PFSK-1 (cell line): ENCODE measurements at regions not wholly inside any gene's neighbourhood (a gene's known extent, or its start where the extent isn't known, plus 50 kb on each side); places are given as distances from the start of the nearest gene placed in this dataset.
A peak's percentile ranks its signal among the peaks of the same experiment; 100 is the strongest.

ENCODE experiments used
- FOXP2 ChIP-seq: optimal IDR thresholded peaks from 2 replicates; pipeline ENCODE3; 2011; ENCODE audit warnings: borderline replicate concordance, control low read depth, inconsistent platforms; ENCODE audit not compliant: insufficient read depth; ENCODE audit errors: extremely low read length, extremely low read depth
- POLR2AphosphoS5 ChIP-seq: IDR thresholded peaks from 2 replicates; pipeline ENCODE4 v1.6.1; 2012; ENCODE audit warnings: low read depth, mild to moderate bottlenecking, control low read depth, low read length, moderate library complexity
- SIN3A ChIP-seq: IDR thresholded peaks from 2 replicates; pipeline ENCODE4 v1.6.1; 2012; ENCODE audit warnings: mild to moderate bottlenecking, low read length, moderate library complexity, borderline replicate concordance; ENCODE audit not compliant: insufficient read depth
- TAF1 ChIP-seq: IDR thresholded peaks from 2 replicates; pipeline ENCODE4 v1.6.1; 2012; ENCODE audit warnings: low read length, control low read depth, borderline replicate concordance; ENCODE audit not compliant: insufficient read depth
- TF ChIP-seq, protein P1 (sequence below), 2 experiments: IDR thresholded peaks; 2 replicates each; pipeline versions ENCODE4 v1.6.1 to v1.8.0; 2011 to 2012; ENCODE audit warnings: low read depth in 2 of 2, low read length in 2 of 2, control low read depth in 1 of 2, inconsistent platforms in 1 of 2, mild to moderate bottlenecking in 1 of 2, moderate library complexity in 1 of 2; ENCODE audit not compliant: insufficient read depth in 1 of 2

DNA sequence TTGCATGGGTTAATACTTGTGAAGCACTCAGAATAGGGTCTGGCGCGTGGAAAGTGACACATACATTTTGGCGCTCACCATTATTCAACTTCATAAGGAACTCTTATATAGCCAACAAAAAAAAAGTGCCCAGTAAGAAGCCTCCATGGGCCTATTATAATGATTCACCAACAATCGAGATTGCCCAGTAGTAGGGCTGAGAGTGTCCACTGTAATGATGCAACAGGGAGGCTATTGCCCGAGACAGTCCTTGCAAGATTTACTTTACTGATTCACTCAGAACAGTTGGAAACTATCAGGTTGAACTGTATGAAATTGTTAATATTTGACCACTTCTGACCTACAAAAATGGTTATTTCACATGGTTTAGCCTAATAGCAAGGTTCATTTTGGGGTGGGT lies 86.0 kb downstream of the PJA1 start:
- no peak for TF ChIP-seq POLR2AphosphoS5
- no peak for TF ChIP-seq FOXP2
- no peak for TF ChIP-seq TAF1
- TF ChIP-seq, protein P1, sequence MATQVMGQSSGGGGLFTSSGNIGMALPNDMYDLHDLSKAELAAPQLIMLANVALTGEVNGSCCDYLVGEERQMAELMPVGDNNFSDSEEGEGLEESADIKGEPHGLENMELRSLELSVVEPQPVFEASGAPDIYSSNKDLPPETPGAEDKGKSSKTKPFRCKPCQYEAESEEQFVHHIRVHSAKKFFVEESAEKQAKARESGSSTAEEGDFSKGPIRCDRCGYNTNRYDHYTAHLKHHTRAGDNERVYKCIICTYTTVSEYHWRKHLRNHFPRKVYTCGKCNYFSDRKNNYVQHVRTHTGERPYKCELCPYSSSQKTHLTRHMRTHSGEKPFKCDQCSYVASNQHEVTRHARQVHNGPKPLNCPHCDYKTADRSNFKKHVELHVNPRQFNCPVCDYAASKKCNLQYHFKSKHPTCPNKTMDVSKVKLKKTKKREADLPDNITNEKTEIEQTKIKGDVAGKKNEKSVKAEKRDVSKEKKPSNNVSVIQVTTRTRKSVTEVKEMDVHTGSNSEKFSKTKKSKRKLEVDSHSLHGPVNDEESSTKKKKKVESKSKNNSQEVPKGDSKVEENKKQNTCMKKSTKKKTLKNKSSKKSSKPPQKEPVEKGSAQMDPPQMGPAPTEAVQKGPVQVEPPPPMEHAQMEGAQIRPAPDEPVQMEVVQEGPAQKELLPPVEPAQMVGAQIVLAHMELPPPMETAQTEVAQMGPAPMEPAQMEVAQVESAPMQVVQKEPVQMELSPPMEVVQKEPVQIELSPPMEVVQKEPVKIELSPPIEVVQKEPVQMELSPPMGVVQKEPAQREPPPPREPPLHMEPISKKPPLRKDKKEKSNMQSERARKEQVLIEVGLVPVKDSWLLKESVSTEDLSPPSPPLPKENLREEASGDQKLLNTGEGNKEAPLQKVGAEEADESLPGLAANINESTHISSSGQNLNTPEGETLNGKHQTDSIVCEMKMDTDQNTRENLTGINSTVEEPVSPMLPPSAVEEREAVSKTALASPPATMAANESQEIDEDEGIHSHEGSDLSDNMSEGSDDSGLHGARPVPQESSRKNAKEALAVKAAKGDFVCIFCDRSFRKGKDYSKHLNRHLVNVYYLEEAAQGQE (IDR thresholded peaks at IDR 0.05; ENCODE audit: insufficient read depth in 1 of 2, low read depth in 2 of 2, low read length in 2 of 2): no peak
- TF ChIP-seq SIN3A: no peak

DNA sequence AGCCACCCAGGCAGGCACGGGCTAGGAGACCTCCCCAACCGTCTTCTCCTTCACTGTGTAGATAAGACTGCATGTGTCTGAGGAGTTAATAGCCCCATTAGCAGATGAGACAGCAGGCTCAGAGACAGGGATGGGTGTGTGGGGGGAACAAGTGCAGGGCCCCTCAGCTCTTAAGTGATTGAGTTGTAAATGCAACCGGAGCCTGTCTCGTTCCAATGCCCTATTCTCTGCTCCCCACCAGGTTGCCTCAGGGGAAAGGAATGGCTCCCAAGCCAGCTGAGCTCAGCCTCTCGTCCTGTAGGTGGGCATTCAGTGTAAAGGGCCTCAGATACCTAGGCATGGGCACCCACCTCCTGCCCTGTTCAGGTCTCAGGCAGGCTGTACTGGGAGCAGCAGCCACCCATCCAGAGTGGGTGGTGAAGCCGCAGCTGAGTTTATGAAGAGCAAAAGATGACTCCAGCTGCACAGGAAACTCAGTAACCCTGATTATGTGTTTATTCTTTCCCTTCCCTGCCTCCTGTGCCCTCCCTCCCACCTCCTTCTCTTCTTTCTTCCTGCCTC lies 87.3 kb downstream of the PJA1 start:
- peak; percentile 46 for TF ChIP-seq FOXP2
- no peak for TF ChIP-seq POLR2AphosphoS5

- no peak for TF ChIP-seq FOXP2
- TF ChIP-seq TAF1: no peak
- TF ChIP-seq, protein P1 (IDR thresholded peaks at IDR 0.05; ENCODE audit: insufficient read depth in 1 of 2, low read depth in 2 of 2, low read length in 2 of 2): no peak
- no peak for TF ChIP-seq POLR2AphosphoS5
- TF ChIP-seq SIN3A: no peak
Measured at GRCh38 chrX:69076088-69076487, 89.2 kb downstream of the PJA1 start.

- TF ChIP-seq POLR2AphosphoS5 (no peak), SIN3A (no peak), TAF1 (no peak), FOXP2 (no peak)
- TF ChIP-seq, protein P1 (IDR thresholded peaks at IDR 0.05; ENCODE audit: insufficient read depth in 1 of 2, low read depth in 2 of 2, low read length in 2 of 2): no peak
Measured at GRCh38 chrX:69074726-69075125, 90.5 kb downstream of the PJA1 start.

- TF ChIP-seq, protein P1 (IDR thresholded peaks at IDR 0.05; ENCODE audit: insufficient read depth in 1 of 2, low read depth in 2 of 2, low read length in 2 of 2): no peak
- TF ChIP-seq FOXP2 (no peak), SIN3A (no peak), TAF1 (no peak), POLR2AphosphoS5 (no peak)
Measured at GRCh38 chrX:69073721-69074120, 91.5 kb downstream of the PJA1 start.
